ENCODE measurements at regions not wholly inside any gene's neighbourhood (a gene's known extent, or its start where the extent isn't known, plus 50 kb on each side); places are given as distances from the start of the nearest gene placed in this dataset.

GRCh38 chr2:167592441-167592840 lies 655.0 kb downstream of the STK39 start:
- Histone ChIP-seq H3K27me3 (no peaks in the 10 kb centered on the region), H3K36me3 (no peaks in the 10 kb centered on the region), H3K4me3 (no peak overlapping the region), H3K4me1 (peaks cover 0 to 3% (median 0%) of the 10 kb centered on the region in 4 donors), H3K27ac (no peak overlapping the region), H3K9me3 (no peaks in the 10 kb centered on the region)
- TF ChIP-seq POLR2A (IDR thresholded peaks at IDR 0.05), result no peak
- no peak for TF ChIP-seq CTCF (IDR thresholded peaks at IDR 0.05)
- no peak for TF ChIP-seq EP300 (IDR thresholded peaks at IDR 0.05)
- no peak for DNase-seq (ENCODE audit: low spot score in 2 of 2)

GRCh38 chr2:167582619-167583018 lies 664.8 kb downstream of the STK39 start:
- Histone ChIP-seq H3K4me1 (no peaks in the 10 kb centered on the region), H3K36me3 (no peaks in the 10 kb centered on the region), H3K27ac (no peak overlapping the region), H3K27me3 (no peaks in the 10 kb centered on the region), H3K4me3 (no peak overlapping the region), H3K9me3 (no peaks in the 10 kb centered on the region)
- no peak for TF ChIP-seq POLR2A (IDR thresholded peaks at IDR 0.05)
- no peak for TF ChIP-seq CTCF (IDR thresholded peaks at IDR 0.05)
- no peak for TF ChIP-seq EP300 (IDR thresholded peaks at IDR 0.05)
- DNase-seq (ENCODE audit: low spot score in 2 of 2), result no peak
- WGBS, 2 donors, result 72 to 84% methylated on average over 5 of the region's 5 CpGs

- Histone ChIP-seq H3K4me1 (no peaks in the 10 kb centered on the region), H3K27me3 (no peaks in the 10 kb centered on the region), H3K36me3 (no peaks in the 10 kb centered on the region), H3K4me3 (no peak overlapping the region), H3K27ac (no peak overlapping the region), H3K9me3 (no peaks in the 10 kb centered on the region)
- TF ChIP-seq EP300 (IDR thresholded peaks at IDR 0.05) (no peak), POLR2A (IDR thresholded peaks at IDR 0.05) (no peak), CTCF (IDR thresholded peaks at IDR 0.05) (no peak)
- 25 to 27% methylated on average over 6 of the region's 6 CpGs for WGBS, 2 donors
- no peak for DNase-seq (ENCODE audit: low spot score in 2 of 2)
These were observed 665.3 kb downstream of the STK39 start for GRCh38 chr2:167581961-167582574.

- DNase-seq (ENCODE audit: low spot score in 2 of 2), result peak in 1 of 2 donors; percentile 5
- Histone ChIP-seq H3K9me3 (no peaks in the 10 kb centered on the region), H3K27ac (no peak overlapping the region), H3K36me3 (no peaks in the 10 kb centered on the region), H3K4me3 (no peak overlapping the region), H3K4me1 (no peaks in the 10 kb centered on the region), H3K27me3 (no peaks in the 10 kb centered on the region)
- 47 to 50% methylated on average over 2 of the region's 2 CpGs for WGBS, 2 donors
- no peak for TF ChIP-seq CTCF (IDR thresholded peaks at IDR 0.05)
- TF ChIP-seq POLR2A (IDR thresholded peaks at IDR 0.05), result no peak
- peak in 1 of 2 donors; percentile 37 for TF ChIP-seq EP300 (IDR thresholded peaks at IDR 0.05)
These were observed 667.6 kb downstream of the STK39 start for GRCh38 chr2:167579826-167580225.

GRCh38 chr2:167575276-167575675 lies 672.1 kb downstream of the STK39 start:
- H3K9me3 ChIP-seq, result no peaks in the 10 kb centered on the region
- no peak overlapping the region for H3K27ac ChIP-seq
- no peaks in the 10 kb centered on the region for H3K27me3 ChIP-seq
- H3K4me3 ChIP-seq, result no peak overlapping the region
- no peak for DNase-seq (ENCODE audit: low spot score in 2 of 2)
- no peaks in the 10 kb centered on the region for H3K4me1 ChIP-seq
- TF ChIP-seq POLR2A (IDR thresholded peaks at IDR 0.05) (no peak), EP300 (IDR thresholded peaks at IDR 0.05) (no peak), CTCF (IDR thresholded peaks at IDR 0.05) (no peak)
- H3K36me3 ChIP-seq, result no peaks in the 10 kb centered on the region
